GM18909 (cell line): ENCODE measurements at regions not wholly inside any gene's neighbourhood (a gene's known extent, or its start where the extent isn't known, plus 50 kb on each side); places are given as distances from the start of the nearest gene placed in this dataset.

Experiments
- ATAC-seq: cut with Tn5 transposase; IDR thresholded peaks from one replicate; pipeline ENCODE4 v1.9.1; 2021; ENCODE audit warnings: mild to moderate bottlenecking; ENCODE audit not compliant: unreplicated experiment, poor library complexity

DNA sequence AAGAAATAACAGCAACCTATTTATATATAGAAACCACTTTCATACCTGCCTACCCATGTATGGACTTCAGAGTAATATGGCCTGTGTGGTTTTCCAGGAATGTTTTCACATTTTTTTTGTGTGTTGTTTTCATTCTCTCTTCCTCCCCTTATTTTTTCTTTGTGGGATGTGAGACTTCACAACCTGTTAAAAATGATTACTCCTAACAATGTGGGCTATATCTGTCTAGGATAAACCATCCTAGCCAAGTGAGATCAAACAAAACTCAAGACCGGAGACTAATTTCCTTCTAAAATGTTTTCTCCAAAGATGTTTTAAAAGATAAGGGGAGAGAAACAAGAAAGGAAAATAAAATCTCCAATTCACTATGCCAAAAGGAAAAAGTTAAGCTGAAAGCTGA, 106.1 kb upstream of the DIPK2B start:
- ATAC-seq: no peak

DNA sequence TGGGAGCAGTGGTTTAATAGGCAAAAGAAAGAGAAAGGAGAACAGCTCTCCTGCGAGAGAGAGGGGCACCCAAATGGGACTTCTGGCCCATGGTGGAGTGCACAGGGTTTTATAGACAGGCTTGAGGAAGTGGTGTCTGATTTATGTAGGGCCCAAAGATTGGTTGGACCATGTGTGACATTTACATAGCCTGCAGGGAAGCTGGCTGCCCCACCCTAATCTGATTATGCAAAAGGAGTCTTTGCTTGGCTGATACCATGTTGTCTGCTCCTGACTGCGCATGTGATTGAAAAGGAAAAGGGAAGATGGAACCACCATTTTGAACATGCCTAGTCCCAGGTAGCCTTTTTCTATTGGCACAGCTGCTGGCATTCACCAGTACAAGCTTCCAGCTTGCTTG, 100.0 kb upstream of the DIPK2B start:
- no peak for ATAC-seq

DNA sequence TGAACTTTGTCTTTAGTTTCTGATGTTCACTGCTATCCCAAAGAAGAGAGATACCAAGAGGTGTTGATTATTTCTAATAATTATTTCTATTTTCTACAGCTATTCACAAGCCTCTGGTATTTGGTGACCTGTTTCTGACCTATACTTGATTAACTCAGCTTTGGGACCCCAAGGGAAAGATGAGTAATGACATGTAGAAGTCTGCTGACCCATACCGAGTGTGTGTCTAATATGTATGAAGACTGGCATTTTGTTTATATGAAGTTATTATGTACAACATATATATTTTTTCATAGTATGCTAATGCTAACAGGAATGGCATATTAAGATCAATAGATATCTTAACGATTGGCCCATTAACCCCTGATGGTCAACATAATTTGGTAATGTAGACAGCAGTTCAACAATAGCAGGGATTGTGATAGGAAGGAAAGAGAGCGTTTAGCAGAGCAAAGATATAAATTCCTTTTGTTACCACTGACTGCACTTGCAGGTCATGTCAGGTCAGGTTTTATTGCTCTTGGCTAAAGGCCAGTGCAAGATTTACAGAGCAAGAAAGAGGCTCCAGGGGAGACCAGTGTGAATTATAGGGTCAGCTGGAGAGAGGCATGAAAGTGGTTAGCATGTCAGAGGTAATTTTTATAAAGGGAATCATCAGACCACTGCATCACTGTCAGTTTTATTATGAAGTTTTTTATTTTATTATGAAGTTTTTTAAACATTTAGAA, 94.7 kb upstream of the DIPK2B start:
- ATAC-seq: no peak

DNA sequence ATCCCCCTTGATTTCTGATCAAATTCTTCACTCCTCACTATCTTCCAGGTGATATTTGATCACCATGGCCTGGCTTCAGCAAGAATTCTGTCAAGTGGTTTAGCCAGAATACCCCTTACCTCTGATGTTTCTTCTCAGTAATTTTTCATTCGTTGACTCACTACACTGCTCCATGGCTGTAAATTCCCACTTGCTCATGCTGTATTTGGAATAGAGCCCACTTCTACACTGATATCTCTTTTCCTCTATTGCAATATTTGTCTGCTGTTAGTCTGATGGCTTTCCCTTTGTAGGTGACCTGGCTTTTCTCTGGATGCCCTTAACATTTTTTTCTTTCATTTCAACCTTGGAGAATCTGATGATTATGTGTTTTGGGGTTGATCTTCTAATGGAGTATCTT, 73.9 kb upstream of the DIPK2B start:
- ATAC-seq: no peak

DNA sequence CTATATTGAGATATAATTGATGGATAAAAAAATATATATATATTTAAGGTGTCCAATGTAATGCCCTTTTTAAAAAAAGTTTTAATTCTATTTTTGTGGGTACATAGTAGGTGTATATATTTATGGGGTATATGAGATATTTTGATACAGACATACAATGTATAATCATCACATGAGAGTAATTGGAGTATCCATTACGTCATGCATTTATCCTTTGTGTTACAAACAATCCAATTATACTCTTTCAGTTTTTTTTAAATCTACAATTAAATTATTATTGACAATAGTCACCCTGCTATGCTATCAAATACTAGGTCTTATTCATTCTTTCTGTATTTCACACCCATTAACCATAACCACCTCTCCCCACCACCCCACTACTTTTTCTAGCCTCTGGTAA, 66.3 kb upstream of the DIPK2B start:
- ATAC-seq: no peak

DNA sequence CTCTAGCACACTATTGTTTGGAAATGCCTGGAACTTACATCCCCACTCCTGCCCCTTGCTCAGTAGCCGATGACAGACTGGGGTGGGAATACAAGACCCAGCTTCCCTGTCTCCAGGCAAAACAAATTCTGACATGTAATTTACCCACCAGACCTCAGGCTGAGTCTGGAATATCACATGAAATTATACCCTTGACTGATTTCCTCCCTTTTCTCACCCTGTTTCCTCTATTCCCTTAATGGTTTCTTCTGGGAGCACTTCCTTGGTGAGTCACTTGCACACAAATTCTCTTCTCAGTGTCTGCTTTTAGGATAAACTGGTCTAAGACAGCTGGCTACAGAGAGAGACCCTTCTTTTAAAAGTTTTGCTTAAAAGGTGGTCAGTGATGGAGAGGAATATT, 65.8 kb upstream of the DIPK2B start:
- no peak for ATAC-seq

DNA sequence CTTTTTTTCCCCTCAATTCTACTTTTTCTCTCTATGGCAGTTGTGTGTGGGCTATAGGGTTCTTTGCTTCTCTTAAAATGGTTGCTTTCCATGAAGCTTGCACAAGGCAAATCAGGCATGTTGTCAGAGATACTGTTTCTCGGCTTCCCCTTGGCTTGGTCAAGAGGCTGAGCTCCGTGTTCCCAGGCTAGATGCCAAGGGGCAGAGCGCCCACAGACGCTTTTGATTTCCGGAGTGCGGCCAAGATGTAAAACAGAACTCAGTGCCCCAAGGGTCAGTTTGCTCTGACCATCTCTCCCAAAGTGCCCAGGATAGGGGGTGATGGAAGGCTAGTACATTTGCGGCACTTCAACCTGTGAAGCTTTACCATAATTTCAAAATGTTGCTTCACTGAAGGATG, 64.2 kb upstream of the DIPK2B start:
- ATAC-seq: no peak

DNA sequence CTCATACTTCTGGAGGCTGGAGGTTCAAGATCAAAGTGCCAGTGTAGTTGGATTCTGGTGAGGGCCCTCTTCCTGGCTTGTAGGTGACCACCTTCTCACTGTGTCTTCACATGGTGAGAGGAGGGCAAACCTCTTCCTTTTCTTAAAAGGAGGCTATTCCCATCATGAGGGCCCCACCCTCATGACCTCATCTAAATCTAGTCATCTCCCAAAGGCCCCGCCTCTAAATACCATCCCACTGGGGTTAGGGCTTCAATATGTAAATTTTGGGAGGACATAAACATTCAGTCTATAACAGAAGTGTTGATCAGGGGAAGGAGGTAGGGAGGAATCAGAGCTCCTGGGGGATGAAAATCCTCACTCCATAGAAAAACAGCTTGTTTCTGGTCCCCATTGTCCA, 60.8 kb upstream of the DIPK2B start:
- no peak for ATAC-seq

DNA sequence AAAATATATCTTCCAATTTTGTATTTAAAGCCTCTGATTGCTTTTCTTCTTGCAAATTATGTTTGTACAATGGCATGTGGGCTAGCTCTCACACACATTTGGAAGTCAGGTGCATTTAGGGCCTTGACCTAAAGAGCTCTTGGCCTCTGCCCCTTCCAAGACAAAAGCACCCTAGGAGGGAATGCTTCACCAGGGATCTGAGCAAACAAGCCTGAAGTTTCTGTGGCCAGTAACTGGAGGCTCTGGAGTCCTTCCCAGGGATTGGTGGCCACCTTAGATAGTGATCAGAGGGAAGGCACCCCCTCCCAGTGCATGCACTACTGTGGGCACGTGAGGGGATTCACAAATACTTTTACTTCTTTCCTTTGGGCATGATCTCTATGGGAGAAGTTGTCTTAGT, 60.3 kb upstream of the DIPK2B start:
- ATAC-seq: no peak

DNA sequence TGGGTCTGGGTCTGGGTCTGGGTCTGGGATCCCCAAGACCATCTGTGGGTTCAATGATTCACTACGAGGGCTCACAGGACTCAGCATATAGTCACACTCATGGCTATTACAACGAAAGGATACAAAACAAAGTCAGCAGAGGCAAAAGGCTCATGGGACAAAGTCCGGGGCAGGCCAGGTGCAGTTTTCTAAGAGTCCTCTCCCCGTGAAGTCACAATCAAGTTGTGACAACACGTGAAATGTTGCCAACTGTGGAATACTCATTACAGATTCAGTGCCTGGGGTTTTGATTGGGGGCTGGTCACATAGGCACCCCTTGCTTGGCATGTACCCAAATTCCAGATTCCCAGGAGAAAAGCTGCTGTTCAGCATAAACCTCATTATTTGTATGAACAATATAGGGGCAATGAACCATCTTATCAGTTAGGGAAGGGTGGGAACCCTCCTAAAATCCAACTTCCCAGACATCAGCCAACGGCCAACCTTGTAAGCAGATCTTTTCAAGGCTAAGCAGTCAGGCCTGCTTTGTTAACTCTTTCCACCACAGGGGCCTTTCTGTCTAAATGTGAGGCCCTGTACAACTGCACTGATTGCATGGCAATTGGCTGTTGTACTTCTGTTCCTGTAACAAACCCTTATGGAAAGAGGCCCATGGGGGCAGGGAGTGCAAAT, 58.2 kb upstream of the DIPK2B start:
- ATAC-seq: no peak
